NCI-H146 treated with DMSO at 0.1 percent for 48 hours (cell line): ENCODE measurements at regions not wholly inside any gene's neighbourhood (a gene's known extent, or its start where the extent isn't known, plus 50 kb on each side); places are given as distances from the start of the nearest gene placed in this dataset.

Source experiments
- DNase-seq: peaks from one replicate; lab custom pipeline; 2025; ENCODE audit not compliant: unreplicated experiment; lab: John Stamatoyannopoulos, UW

DNA sequence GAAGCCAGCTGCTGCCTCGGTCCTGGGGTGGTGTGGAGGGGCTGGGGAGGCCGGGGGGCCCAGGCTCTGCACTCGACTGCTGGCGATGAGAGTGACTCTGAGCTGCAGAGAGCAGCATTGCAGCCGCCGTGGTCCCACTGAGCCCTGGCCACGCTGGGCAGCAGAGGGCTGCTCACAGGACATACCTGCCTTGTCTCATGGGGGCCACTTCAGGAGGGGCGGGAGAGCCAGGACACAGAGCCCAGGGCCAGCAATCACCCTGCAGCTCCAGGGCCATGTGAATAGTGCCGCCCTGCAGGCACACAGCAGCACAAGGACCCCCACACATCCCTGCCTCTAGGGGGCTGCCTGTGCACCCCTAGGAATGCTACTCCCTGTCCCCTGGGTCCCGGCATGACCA lies 147.0 kb downstream of the CRYBB2 start:
- no peak for DNase-seq

DNA sequence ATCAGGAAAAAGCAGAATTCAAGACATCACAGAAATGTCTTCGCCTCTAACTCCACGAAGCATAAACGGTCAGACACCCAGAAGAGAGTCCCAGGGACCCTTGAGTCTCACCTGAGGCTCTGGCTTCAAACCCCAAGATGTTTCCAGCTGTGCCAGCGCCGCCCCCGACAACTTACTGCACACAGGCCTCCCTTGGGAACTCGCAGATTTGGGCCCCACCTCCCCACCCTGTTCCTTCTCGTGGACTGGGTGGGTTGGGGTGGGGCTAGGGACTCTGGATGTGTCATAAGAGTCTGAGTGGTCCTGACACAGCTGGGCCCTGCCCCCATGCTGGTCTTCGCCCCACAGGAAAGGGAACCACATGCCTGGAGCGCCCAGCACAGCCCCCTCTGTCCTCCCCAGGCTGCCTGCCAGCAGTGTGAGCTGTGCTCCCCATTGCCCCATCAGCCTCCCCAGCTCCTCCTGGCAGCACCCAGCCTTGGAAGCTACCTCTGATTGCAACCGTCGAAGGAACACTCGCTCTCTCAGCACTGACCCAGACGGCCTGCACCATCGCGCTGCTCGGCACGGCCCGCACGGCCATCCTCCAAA lies 147.5 kb downstream of the CRYBB2 start:
- no peak for DNase-seq

DNA sequence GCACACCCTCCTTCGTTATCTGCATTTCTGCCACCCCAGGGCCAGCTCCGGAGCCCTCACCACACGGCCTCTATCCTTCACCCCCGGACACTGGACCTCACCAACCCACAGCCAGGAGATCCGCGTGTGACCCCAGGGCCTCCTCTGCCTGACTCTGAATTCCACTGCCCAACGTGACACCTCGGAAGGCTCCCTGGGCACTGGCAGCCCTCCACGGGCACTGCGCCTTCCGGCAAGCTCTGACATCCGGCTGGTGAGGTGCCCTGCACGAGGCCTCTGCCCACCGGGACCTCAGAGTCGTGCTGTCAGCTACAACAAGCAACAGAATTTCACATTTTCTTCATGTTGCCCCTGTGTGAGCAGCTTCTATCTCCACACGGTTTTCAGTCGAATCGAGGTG lies 148.3 kb downstream of the CRYBB2 start:
- no peak for DNase-seq

DNA sequence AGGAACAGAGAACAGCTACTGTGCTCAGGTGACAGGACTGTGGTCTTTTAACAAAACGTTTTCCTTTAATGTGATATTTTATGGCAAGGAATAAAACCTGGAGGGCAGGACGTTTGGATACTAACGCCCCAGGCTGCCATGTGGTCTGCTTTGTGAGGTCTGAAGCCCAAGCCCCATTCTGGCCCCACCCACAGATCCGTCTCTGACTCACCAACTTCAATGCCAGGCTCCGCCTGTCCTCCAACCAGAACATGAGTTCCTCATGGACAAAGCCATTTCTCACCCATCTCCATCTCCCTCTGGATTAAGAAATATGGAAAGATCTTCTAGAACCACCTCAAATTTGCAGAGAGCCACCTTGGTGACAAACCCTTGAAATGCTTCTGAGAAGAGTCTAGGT lies 148.8 kb downstream of the CRYBB2 start:
- DNase-seq: no peak

DNA sequence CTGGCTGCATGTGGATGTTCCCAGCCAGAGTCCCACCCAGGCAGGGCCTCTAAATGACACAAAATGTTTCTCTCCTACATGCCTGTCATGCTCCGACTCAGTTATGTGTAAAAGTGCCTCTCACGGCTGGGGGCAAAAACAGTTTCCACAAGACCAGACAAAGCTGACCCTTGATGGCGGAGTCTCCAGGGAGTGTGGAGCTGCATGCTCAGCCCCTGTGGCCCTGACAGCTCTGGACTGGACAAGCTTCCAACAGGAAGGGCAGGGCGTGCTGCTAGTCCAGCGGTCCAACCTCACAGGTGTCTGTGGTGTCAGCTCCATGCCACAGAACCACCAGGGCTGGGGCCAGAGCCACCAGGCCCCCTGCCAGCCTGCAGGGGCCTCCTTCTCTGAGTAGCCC lies 149.6 kb downstream of the CRYBB2 start:
- DNase-seq: no peak

DNA sequence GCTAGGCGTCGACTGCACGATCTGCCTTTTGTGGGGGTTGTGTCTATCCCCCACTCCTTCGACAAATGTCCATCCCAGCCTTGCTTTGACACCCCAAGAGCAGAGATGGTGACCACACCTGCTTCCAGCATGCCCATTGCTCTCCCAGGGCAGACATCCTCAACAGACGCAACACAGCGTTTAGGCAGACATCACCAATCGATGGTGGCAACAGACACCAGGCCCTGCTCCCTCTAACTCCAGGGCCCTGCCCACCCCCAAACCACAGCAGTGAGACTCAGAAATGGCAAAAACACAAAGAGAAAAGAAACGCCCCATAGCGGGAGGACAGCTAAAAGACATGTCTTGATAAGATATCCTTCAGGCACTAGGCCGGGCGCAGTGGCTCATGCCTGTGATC lies 150.9 kb downstream of the CRYBB2 start:
- no peak for DNase-seq

DNA sequence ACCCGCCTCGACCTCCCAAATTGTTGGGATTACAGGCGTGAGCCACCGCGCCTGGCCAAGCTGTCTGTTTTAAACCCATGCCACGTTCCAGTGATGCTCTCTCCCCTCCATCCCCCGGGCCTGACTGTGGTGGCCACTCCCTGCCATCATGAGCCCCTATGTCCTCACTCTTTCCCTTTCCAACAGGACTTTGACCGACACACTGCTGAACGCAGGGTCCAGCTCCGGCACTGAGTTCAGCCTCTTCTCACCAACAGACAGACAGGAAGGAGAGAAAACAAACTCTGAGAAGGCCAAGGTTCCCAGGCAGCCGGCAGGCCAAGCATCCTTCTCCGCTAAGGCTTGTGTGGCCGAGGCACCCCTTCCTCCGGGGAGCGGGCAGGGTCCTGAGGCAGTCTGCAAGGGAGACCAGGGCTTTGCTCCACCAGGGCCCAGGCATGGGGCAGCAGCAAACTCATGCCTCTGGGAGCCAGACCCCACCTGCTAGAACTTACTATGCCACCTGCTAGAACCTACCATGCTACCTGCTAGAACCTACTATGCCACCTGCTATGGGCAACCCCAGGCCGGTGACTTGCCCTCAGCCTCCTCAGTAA lies 152.7 kb downstream of the CRYBB2 start:
- DNase-seq: no peak

DNA sequence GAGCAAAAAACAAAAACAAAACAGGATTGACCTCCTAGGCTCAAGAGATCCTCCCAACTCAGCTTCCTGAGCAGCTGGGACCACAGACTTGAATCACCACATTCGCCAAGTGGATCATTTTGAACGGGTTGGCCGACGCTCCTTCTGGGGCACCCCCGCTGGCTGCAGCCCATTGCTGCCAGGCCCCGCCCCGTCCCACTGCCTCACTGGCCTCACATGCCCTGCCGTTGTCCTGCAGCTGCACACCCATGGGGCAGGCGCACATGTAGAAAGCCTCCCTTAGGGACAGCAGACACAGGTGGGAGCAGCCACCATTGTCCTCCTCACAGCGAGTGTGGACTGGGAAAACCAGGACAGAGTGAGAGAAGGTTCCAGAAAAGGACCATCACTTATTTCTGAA lies 154.5 kb downstream of the CRYBB2 start:
- DNase-seq: no peak

DNA sequence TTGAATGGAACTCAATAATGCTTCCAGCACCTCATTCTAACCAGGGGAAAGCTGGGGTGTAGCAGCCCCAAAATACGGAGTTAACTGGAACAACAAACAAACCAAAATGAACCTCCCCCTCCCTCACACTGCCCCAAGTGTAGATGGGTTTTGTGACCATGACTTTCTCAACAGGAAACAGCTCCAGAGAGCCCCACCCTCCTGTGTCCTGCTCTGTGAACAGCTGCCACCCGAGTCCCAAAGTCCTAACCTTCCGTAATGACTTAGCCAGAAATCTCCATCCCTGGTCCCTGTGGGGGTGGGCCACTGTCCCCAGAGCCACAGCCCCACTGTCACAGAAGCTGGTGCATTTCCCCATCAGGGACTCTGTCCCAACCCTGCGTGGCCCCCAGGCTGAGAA lies 155.4 kb downstream of the CRYBB2 start:
- DNase-seq: no peak

DNA sequence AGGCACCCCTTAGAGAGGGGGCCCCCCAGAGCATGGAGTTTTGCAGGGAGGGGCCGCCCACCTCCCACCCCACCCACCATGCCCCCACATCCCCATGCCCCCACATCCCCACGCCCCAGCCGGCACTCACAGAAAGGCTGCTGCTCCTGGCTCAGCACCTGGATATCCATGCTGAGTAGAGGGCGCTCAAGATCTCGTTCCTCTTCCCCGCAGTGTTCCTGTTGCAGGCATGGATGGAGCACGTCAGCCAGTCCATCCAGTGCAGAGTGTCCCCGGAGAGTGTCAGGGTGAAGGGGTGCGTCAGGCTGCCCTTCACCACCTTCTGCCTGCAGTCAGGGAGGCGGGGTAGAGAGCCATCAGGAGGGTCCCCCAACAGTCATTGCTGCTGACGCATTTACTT lies 156.2 kb downstream of the CRYBB2 start:
- no peak for DNase-seq

DNA sequence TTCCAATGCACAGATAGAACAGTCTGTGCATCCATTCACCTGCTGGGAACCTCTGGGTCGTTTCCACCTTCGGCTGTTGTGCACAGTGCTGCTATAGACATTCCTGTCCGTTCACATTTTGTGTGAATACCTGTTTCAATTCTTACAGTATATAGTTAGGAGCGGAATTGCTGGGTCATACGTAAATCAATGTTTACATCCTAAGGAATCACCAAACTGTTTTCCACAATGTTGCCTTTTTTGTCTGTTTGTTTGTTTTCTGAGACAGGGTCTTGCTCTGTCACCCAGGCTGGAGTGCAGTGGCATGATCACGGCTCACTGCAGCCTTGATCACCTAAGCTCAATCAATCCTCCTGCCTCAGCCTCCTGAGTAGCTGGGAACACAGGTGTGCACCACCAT lies 158.3 kb downstream of the CRYBB2 start:
- no peak for DNase-seq

DNA sequence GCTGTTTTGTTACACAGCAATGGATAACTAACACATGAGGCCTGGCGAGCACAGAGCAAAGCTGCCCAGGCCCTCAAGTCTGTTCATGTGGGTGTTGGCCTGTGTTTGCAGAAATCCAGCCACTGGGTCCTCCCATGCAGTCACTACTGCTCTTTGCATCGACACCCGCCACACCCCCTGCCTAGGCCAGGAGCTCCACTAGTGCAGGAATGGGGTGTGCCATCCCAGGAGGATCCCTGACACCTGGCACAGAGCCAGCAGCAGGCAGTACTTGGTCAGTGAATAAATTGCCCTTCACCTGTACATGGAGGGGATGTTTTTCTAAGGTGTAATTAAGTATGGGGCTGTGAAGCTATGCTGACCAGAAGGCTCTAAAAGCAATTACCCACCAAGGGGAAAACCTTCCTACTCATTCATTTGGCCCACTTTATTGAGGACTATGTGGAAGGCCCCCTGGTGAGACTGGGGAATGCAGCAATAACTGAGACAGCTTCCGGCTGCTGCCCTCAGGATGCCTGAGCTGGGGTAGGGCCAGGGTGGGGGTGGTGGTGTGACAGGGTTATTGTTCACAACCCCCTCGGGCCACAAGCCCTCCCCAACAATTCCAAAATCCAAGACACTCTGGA lies 160.8 kb downstream of the CRYBB2 start:
- DNase-seq: no peak

DNA sequence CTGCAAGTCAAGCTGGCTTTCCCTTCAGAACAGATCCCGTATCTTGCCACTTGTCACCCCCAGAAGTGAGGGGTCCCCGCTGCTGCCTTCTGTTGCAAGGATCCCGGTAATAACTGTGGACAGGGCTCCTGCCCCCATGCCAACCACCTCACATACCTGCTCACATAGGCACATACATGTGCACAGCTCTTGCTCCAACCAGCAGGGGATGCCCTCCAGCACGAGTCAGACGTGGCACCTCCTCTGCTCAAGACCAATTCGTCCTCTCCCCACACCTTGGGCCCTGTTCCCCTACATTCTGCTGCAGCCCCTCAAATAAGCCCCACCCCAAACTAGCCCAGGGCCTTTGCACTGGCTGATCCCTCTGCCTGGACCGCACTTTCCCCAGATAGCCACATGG lies 163.3 kb downstream of the CRYBB2 start:
- DNase-seq: no peak

DNA sequence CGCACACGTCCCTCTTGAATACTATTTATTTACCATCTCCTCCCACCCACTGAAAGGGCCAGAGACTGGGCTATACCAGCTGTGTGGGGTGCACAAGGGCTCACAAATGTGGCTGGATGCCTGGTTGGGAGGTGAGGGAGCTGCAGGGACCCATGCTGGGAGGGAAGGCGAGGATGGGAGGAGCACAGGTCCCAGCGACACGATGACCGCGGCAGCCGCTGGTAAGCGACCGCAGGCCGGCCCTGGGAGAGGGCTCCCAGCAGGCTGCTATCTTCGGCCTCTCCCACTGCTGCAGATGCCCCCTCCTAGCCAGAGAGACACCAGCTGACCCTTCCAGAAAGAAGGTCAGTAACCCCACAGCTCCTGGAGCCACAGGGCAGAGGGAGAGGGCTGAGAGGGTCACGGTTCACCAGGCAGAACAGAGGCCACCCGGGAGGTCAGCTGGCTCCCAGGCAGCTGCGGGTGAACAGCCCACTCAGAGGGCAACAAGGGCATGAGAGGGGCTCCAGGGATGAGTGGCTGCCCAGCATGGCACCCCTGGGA lies 163.9 kb downstream of the CRYBB2 start:
- DNase-seq: no peak

DNA sequence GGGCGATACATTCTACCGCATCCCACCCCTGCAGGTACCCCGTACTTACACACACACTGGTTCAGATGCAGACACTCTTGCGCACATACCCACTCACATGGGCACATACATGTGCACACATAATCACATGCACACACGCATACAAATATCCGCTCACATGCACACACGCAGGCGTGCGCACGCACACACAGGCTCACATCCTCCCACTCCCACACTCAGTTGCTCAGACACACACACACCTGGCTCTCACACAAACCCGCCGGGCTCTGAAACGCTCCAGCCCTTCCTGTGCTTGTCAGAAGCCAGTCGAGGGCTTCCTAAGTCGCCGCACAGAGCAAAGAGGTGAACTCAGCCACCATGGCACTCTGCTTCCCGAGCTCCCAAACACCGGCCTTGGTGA lies 164.5 kb downstream of the CRYBB2 start:
- DNase-seq: no peak

DNA sequence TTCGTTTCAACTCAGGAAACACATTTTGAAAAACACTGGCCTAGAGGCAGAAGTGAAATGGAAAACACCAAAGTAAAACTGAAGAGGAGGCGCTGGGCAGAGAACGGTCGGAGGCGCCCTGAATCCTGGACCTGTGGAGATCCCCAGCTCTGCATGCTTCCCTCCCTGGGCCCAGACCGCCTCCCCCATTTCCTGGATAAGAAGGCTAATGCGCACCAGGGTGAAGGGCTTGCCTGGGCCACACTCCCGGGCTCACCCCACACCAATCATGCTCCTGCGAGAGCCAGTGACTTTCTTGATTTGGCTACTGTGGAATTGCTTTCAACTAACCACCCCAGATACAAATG lies 167.1 kb downstream of the CRYBB2 start:
- no peak for DNase-seq

DNA sequence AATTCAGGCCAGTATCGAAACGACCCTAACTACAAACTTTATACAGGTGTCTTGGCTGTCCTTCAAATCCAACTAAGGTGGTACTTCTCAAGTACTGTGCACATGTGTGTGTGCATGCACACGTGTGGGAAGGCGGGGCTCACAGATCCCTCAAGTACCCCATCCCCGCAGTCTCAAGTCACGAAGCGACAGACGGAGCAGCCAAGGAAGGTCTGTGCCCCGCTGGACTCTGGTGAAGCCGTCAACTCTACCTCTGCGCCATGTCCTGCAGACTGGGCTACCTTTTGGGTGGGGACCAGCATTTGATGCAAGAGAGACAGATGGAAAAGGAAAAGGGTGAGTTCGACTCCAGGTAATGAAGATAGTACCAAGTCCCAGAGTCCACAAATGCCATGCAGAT lies 169.0 kb downstream of the CRYBB2 start:
- DNase-seq: no peak

DNA sequence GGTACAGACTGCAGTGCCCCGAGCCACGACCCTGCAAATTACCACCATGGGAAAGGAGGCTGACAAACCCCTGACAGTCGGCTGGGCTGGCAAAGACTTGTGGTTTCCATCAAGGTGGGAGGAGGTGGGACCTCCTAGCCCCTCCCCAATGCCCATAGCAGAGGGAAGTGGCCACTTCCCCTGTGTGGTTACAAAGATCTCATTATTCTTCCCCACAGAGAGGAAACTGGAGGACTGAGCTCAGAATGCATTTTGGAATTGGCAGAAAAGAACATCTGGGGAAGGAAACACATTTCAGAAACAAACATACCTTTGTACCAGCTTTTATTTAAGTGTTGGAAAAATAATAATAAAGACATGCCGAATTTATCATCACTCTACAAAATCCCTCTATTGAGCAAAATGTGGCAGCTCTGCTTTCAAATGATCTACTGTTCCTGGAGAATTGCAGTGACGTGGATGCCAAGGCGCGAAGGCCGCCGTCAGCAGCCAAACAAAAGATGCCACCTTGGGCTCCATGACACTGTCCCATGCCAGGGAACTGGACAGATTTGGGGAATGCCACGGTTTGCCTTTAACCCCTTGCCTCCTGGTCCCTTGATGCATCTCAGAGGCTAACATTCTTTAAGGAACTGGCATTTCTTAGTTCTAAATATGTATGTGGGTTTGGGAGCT lies 169.6 kb downstream of the CRYBB2 start:
- no peak for DNase-seq

DNA sequence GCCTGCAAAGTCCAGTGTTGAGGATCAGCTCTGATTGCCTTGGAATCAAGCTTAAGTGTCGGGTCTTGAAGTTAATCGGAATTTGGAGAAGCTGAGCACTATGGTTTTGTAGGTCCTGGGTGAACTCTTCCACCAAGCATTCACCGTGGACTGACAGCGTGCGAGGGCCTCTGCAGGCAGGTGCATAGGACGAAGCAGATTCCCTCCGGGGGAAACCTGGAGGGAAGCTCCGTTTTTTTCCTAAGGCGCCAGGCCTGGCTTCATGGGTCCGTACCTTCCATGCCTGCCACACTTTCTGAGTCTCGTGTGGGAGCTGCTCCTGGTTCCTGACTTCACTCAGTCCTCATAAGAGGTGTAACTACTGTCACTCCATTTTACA lies 170.1 kb downstream of the CRYBB2 start:
- DNase-seq: no peak

DNA sequence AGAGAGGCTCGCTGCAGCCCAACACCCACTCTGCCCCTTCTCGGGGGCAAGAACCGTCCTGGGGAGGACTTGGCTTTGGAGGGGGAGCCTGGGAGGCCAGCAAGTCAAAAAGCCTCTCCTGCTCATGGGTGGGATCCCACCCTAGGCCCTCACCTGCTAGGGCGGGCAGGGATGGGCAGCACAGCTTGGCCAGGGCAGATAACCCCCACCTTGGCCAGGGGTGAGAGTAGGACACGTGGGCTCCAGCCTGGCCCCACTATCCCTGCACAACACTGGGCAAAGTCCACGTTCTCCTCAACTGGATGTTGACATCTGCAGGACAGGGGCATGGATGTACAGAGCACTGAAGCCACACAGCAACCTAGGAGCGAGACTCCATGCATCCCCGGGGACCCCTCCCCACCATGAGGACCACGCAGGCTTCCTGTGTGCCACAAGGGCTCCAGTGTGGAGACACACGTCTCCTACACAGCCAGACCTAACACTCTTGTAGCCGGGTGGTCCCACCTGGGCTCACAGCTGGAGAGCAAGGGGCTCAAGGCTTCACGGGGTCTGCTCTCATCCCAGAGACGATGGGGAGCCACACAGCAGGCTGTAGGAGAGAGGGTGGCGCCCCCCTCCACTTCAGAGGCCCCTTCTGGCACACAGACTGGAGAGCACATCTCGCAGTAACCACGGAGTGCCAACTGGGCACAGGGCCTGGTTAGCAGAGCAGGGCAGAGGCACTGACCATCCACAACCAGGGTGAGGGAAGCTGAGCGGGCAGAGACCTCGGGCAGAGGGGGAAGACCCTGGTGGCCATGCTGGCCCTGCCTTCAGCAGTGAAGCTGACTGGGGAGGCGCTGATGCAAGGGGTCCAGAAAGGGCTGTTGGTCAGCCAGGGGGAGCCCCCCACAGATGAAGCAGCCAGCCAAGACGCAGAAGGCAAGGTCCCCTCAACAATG lies 171.1 kb downstream of the CRYBB2 start:
- DNase-seq: no peak

DNA sequence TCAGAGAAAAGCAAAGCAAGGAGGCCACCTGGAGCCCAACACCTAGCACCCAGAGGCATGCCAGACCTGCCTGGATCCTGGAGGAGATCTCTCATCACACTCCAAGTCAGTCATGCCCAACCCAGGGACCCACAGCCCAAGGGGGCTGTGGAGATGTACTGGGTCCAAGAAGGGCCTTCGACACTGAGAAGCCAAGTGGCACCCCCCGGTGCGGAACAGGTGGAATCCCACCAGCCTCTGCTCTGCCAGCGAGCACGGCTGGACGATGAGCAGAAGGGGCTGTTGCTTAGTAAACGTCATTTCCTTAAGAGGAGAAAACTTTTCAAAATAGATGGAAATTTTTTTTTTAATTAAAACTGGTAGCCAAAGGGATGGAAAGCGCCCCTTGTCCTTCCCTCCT lies 171.9 kb upstream of the GRK3 start:
- no peak for DNase-seq
